A549 (cell line): ENCODE measurements at regions not wholly inside any gene's neighbourhood (a gene's known extent, or its start where the extent isn't known, plus 50 kb on each side); places are given as distances from the start of the nearest gene placed in this dataset.

Experiments used
- ATAC-seq, 2 experiments: fragments of 200-7000 bp in 1 of 2; fragments of >200 bp in 1 of 2; cut with Nextera tagmentation in 1 of 2; cut with Tn5 transposase in 1 of 2; 3 replicates each; pipeline versions ENCODE4 v1.8.0 to v1.9.1; 2018 to 2020; ENCODE audit warnings: mild to moderate bottlenecking in 1 of 2, moderate library complexity in 1 of 2
- CTCF ChIA-PET: fragments of 300-600 bp; sonication (Branson Sonifier 250); formaldehyde crosslinking; extraction: SDS; loops from one replicate; lab custom pipeline; 2021; ENCODE audit warnings: antibody characterized with exemption, inconsistent platforms; lab: Yijun Ruan, JAX
- POLR2A ChIA-PET: fragments of 350-600 bp; formaldehyde crosslinking; extraction: SDS; loops from one replicate; lab custom pipeline; 2021; ENCODE audit warnings: antibody characterized with exemption, inconsistent platforms; lab: Yijun Ruan, JAX
- DNase-seq, 2 experiments: peaks; one replicate each; pipeline versions ENCODE4 v3.0.0 to v3.0.0-alpha.2; 2011 to 2016; ENCODE audit warnings: low read depth in 1 of 2, low spot score in 1 of 2
- FAIRE-seq: peaks from 2 replicates; lab custom pipeline; 2011; peaks lifted over from hg19 to GRCh38; lab: Jason Lieb, UNC
- H3K27ac ChIP-seq, 2 experiments: fragments of >200 bp; sonication (Bioruptor Twin); formaldehyde crosslinking; 3 replicates each; pipeline ENCODE4 v1.5.1; 2016 to 2017
- H3K4me1 ChIP-seq: fragments of >200 bp; sonication (Bioruptor Twin); formaldehyde crosslinking; 3 replicates; pipeline ENCODE4 v1.6.1; 2016
- H3K4me2 ChIP-seq: fragments of >200 bp; sonication (Bioruptor Twin); formaldehyde crosslinking; 3 replicates; pipeline ENCODE4 v1.6.1; 2016
- H3K4me3 ChIP-seq: fragments of >200 bp; sonication (Bioruptor Twin); formaldehyde crosslinking; 3 replicates; pipeline ENCODE4 v1.5.1; 2016
- H3K9me3 ChIP-seq: fragments of >200 bp; sonication (Bioruptor Twin); formaldehyde crosslinking; 3 replicates; pipeline ENCODE4 v1.6.1; 2016
- BHLHE40 ChIP-seq: IDR thresholded peaks from 2 replicates; pipeline ENCODE4 v1.6.1; 2012; ENCODE audit warnings: low read depth, low read length, inconsistent platforms
- CBX2 ChIP-seq: fragments of 200-600 bp; sonication (generic); IDR thresholded peaks from 2 replicates; pipeline ENCODE4 v1.6.1; 2016; ENCODE audit warnings: low read depth, mild to moderate bottlenecking, borderline replicate concordance
- CBX8 ChIP-seq: fragments of 200-600 bp; sonication (generic); IDR thresholded peaks from 2 replicates; pipeline ENCODE4 v1.6.1; 2016
- CEBPB ChIP-seq, 2 experiments: fragments of >200 bp in 1 of 2; sonication (Bioruptor Twin) in 1 of 2; formaldehyde crosslinking in 1 of 2; IDR thresholded peaks; 2 replicates each; pipeline ENCODE4 v1.6.1; 2012 to 2016
- CTCF ChIP-seq: fragments of >200 bp; sonication (Bioruptor Twin); formaldehyde crosslinking; IDR thresholded peaks from 3 replicates; pipeline ENCODE4 v1.5.1; 2016
- EHMT2 ChIP-seq: fragments of 200-600 bp; sonication (generic); IDR thresholded peaks from 2 replicates; pipeline ENCODE4 v1.6.1; 2016; ENCODE audit warnings: antibody characterized with exemption, low read depth, mild to moderate bottlenecking, moderate library complexity
- EP300 ChIP-seq, 2 experiments: fragments of >200 bp; sonication (Bioruptor Twin); formaldehyde crosslinking; IDR thresholded peaks; 2 replicates in 1 of 2; 3 replicates in 1 of 2; pipeline ENCODE4 v1.6.1; 2016 to 2017
- FOXS1 ChIP-seq: fragments of 250-450 bp; sonication (Bioruptor Pico); IDR thresholded peaks from 2 replicates; pipeline ENCODE4 v1.5.0; 2020; ENCODE audit warnings: mild to moderate bottlenecking, moderate library complexity
- HDAC2 ChIP-seq: fragments of 200-600 bp; sonication (generic); IDR thresholded peaks from 2 replicates; pipeline ENCODE4 v1.6.1; 2016
- HEYL ChIP-seq: fragments of 250-450 bp; sonication (Bioruptor Pico); IDR thresholded peaks from 2 replicates; pipeline ENCODE4 v1.8.0; 2021; ENCODE audit warnings: mild to moderate bottlenecking, moderate library complexity
- HOXA7 ChIP-seq: fragments of 250-450 bp; sonication (Bioruptor Pico); IDR thresholded peaks from 2 replicates; pipeline ENCODE4 v1.5.0; 2020; ENCODE audit warnings: mild to moderate bottlenecking, moderate library complexity
- JUN ChIP-seq, 2 experiments: fragments of >200 bp; sonication (Bioruptor Twin); formaldehyde crosslinking; IDR thresholded peaks; 2 replicates in 1 of 2; 3 replicates in 1 of 2; pipeline ENCODE4 v1.6.1; 2016 to 2017
- JUNB ChIP-seq: fragments of >200 bp; sonication (Bioruptor Twin); formaldehyde crosslinking; IDR thresholded peaks from 2 replicates; pipeline ENCODE4 v1.6.1; 2016
- KDM1A ChIP-seq: fragments of 200-600 bp; sonication (generic); IDR thresholded peaks from 2 replicates; pipeline ENCODE4 v1.6.1; 2016; ENCODE audit warnings: low read depth, mild to moderate bottlenecking
- MAZ ChIP-seq: fragments of 150-350 bp; IDR thresholded peaks from 2 replicates; pipeline ENCODE4 v1.6.1; 2014; ENCODE audit warnings: antibody characterized with exemption, low read depth, low read length, borderline replicate concordance
- MYC ChIP-seq: IDR thresholded peaks from 2 replicates; pipeline ENCODE4 v1.6.1; 2012; ENCODE audit warnings: mild to moderate bottlenecking, inconsistent platforms, low read length, improper control_type of control experiment, borderline replicate concordance
- NR3C1 ChIP-seq: fragments of >200 bp; sonication (Bioruptor Twin); formaldehyde crosslinking; IDR thresholded peaks from 3 replicates; pipeline ENCODE4 v1.6.1; 2017
- POLR2A ChIP-seq: IDR thresholded peaks from 2 replicates; pipeline ENCODE4 v1.6.1; 2012; ENCODE audit warnings: mild to moderate bottlenecking, low read length
- RARB ChIP-seq: fragments of 250-450 bp; sonication (Bioruptor Pico); IDR thresholded peaks from 2 replicates; pipeline ENCODE4 v1.8.0; 2021; ENCODE audit warnings: mild to moderate bottlenecking, moderate library complexity
- RNF2 ChIP-seq: fragments of 200-600 bp; sonication (generic); IDR thresholded peaks from 2 replicates; pipeline ENCODE4 v1.6.1; 2016; ENCODE audit warnings: low read depth, mild to moderate bottlenecking, antibody characterized with exemption, moderate library complexity, borderline replicate concordance
- SREBF2 ChIP-seq: fragments of 450-650 bp; IDR thresholded peaks from 2 replicates; pipeline ENCODE4 v1.6.1; 2014; ENCODE audit warnings: mild to moderate bottlenecking, moderate library complexity
- TP53 ChIP-seq: fragments of 250-450 bp; sonication (Bioruptor Pico); IDR thresholded peaks from 2 replicates; pipeline ENCODE4 v1.5.0; 2021; ENCODE audit warnings: mild to moderate bottlenecking, moderate library complexity
- ZFP36 ChIP-seq: fragments of 450-650 bp; IDR thresholded peaks from 2 replicates; pipeline ENCODE4 v1.6.1; 2014; ENCODE audit warnings: borderline replicate concordance; ENCODE audit not compliant: partially characterized antibody
- ZNF302 ChIP-seq: fragments of 250-450 bp; sonication (Bioruptor Pico); IDR thresholded peaks from 2 replicates; pipeline ENCODE4 v1.9.0; 2021; ENCODE audit warnings: inconsistent platforms, mild to moderate bottlenecking, moderate library complexity
- WGBS: methylation state at CpG from one replicate; pipeline ENCODE4 v1.1.6; 2017; ENCODE audit errors: missing lambda C conversion rate; 5-methylcytosine and 5-hydroxymethylcytosine counted together
- TF ChIP-seq, protein P1 (sequence below): fragments of 250-450 bp; sonication (Bioruptor Pico); IDR thresholded peaks from 2 replicates; pipeline ENCODE4 v1.5.0; 2021; ENCODE audit warnings: mild to moderate bottlenecking, moderate library complexity, borderline replicate concordance
- TF ChIP-seq, protein P2 (sequence below): fragments of 250-450 bp; sonication (Bioruptor Pico); IDR thresholded peaks from 2 replicates; pipeline ENCODE4 v1.5.0; 2020; ENCODE audit warnings: low read depth, mild to moderate bottlenecking, moderate library complexity
- TF ChIP-seq, protein P3 (sequence below): IDR thresholded peaks from 2 replicates; pipeline ENCODE4 v1.6.1; 2012
- TF ChIP-seq, protein P4 (sequence below): fragments of 450-650 bp; IDR thresholded peaks from 2 replicates; pipeline ENCODE4 v1.6.1; 2014; ENCODE audit warnings: antibody characterized with exemption

DNA sequence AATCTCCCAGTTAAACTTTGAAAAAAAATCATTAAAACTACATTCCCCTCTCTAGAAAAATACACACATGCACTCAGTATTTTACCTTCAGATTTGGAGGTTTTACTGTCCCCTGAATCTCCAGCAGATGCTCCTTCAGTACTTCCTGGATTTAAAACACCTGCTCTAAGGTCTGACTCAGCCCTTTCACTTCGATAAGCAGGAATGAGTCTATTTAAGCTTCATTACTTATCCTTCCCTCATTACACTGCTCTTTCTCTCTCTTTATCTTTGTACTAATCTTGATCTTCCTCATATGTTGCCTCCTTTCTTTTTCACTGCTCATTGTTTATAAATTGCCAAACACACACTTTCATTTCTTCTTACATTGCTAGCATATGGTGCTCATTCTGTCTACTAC, 443.9 kb downstream of the DIPK2A start:
- Histone ChIP-seq H3K4me2 (no peak overlapping the region), H3K9me3 (no peaks in the 10 kb centered on the region), H3K27ac (no peak overlapping the region), H3K4me3 (no peak overlapping the region), H3K4me1 (no peaks in the 10 kb centered on the region)
- ATAC-seq (no peak), FAIRE-seq (no peak), DNase-seq (no peak)
- ChIA-PET POLR2A (no interaction called here), CTCF (no interaction called here)
- TF ChIP-seq JUN (IDR thresholded peaks at IDR 0.05) (no peak), HOXA7 (no peak), FOXS1 (CRISPR knock-in tag) (no peak), JUNB (no peak), MAZ (no peak), HDAC2 (no peak), HEYL (CRISPR knock-in tag) (no peak), RNF2 (no peak), POLR2A (no peak), CTCF (no peak), EP300 (IDR thresholded peaks at IDR 0.05) (no peak), CBX8 (no peak)
- TF ChIP-seq, protein P1, sequence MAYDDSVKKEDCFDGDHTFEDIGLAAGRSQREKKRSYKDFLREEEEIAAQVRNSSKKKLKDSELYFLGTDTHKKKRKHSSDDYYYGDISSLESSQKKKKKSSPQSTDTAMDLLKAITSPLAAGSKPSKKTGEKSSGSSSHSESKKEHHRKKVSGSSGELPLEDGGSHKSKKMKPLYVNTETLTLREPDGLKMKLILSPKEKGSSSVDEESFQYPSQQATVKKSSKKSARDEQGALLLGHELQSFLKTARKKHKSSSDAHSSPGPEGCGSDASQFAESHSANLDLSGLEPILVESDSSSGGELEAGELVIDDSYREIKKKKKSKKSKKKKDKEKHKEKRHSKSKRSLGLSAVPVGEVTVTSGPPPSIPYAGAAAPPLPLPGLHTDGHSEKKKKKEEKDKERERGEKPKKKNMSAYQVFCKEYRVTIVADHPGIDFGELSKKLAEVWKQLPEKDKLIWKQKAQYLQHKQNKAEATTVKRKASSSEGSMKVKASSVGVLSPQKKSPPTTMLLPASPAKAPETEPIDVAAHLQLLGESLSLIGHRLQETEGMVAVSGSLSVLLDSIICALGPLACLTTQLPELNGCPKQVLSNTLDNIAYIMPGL (CRISPR knock-in tag) = no peak
- TF ChIP-seq, protein P2, sequence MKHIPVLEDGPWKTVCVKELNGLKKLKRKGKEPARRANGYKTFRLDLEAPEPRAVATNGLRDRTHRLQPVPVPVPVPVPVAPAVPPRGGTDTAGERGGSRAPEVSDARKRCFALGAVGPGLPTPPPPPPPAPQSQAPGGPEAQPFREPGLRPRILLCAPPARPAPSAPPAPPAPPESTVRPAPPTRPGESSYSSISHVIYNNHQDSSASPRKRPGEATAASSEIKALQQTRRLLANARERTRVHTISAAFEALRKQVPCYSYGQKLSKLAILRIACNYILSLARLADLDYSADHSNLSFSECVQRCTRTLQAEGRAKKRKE (CRISPR knock-in tag) = no peak
- WGBS = 6% methylated on average over 1 of the region's 1 CpG

GRCh38 chr3:144424606-144425005, 453.0 kb downstream of the DIPK2A start:
- no peaks in the 10 kb centered on the region for H3K9me3 ChIP-seq
- FAIRE-seq (no peak), ATAC-seq (no peak), DNase-seq (no peak)
- H3K4me2 ChIP-seq = no peak overlapping the region
- H3K27ac ChIP-seq = no peak overlapping the region
- no peaks in the 10 kb centered on the region for H3K4me1 ChIP-seq
- POLR2A ChIA-PET = no interaction called here
- no peak overlapping the region for H3K4me3 ChIP-seq
- WGBS = 8% methylated on average over 4 of the region's 4 CpGs
- no peak for TF ChIP-seq HEYL (CRISPR knock-in tag)
- TF ChIP-seq HDAC2 = no peak
- TF ChIP-seq CBX2 = no peak
- no peak for TF ChIP-seq MYC
- TF ChIP-seq JUN (IDR thresholded peaks at IDR 0.05) = no peak
- no peak for TF ChIP-seq CEBPB (IDR thresholded peaks at IDR 0.05)
- TF ChIP-seq, all 56 proteins: peak for 0
- CTCF ChIA-PET = no interaction called here

- Histone ChIP-seq H3K27ac (no peak overlapping the region), H3K9me3 (no peaks in the 10 kb centered on the region), H3K4me3 (no peak overlapping the region), H3K4me2 (no peak overlapping the region), H3K4me1 (no peaks in the 10 kb centered on the region)
- no peak for FAIRE-seq
- POLR2A ChIA-PET = no interaction called here
- DNase-seq = no peak
- CTCF ChIA-PET = interaction anchor here (0.9 kb wide), 1 partner anchor 169 kb away, joined by 3 read pairs; no protein-coding TSS in a partner anchor
- no peak for ATAC-seq
- TF ChIP-seq MAZ (no peak), RARB (CRISPR knock-in tag) (no peak), BHLHE40 (no peak), CBX8 (no peak), FOXS1 (CRISPR knock-in tag) (no peak), KDM1A (no peak), SREBF2 (no peak), EP300 (IDR thresholded peaks at IDR 0.05) (no peak), TP53 (CRISPR knock-in tag) (no peak), ZNF302 (CRISPR knock-in tag) (no peak), NR3C1 (no peak), EHMT2 (no peak), HOXA7 (no peak), ZFP36 (no peak), POLR2A (no peak), JUNB (no peak)
- TF ChIP-seq, protein P3, sequence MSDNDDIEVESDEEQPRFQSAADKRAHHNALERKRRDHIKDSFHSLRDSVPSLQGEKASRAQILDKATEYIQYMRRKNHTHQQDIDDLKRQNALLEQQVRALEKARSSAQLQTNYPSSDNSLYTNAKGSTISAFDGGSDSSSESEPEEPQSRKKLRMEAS = no peak
- TF ChIP-seq, protein P4, sequence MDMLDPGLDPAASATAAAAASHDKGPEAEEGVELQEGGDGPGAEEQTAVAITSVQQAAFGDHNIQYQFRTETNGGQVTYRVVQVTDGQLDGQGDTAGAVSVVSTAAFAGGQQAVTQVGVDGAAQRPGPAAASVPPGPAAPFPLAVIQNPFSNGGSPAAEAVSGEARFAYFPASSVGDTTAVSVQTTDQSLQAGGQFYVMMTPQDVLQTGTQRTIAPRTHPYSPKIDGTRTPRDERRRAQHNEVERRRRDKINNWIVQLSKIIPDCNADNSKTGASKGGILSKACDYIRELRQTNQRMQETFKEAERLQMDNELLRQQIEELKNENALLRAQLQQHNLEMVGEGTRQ = no peak
- TF ChIP-seq, protein P1 (CRISPR knock-in tag) = no peak
These were observed 454.7 kb downstream of the DIPK2A start for GRCh38 chr3:144426366-144426765.
